Neural cell (in vitro differentiated cells): ENCODE measurements at regions not wholly inside any gene's neighbourhood (a gene's known extent, or its start where the extent isn't known, plus 50 kb on each side); places are given as distances from the start of the nearest gene placed in this dataset.

Source experiments
- CTCF ChIP-seq: fragments of 450-650 bp; IDR thresholded peaks from 2 replicates; pipeline ENCODE4 v1.5.1; 2014; ENCODE audit warnings: antibody characterized with exemption, mild to moderate bottlenecking, moderate library complexity; ENCODE audit not compliant: poor library complexity, severe bottlenecking
- EP300 ChIP-seq: fragments of 450-650 bp; conservative IDR thresholded peaks from 2 replicates; pipeline ENCODE4 v1.6.1; 2014; ENCODE audit warnings: antibody characterized with exemption, mild to moderate bottlenecking, moderate library complexity; ENCODE audit not compliant: poor library complexity, severe bottlenecking
- EZH2 ChIP-seq: fragments of 200-600, 300-800 bp; shearing (Covaris generic), sonication (generic); IDR thresholded peaks from 2 replicates; pipeline ENCODE4 v1.6.1; 2014; ENCODE audit warnings: antibody characterized with exemption, low read length, borderline replicate concordance, mild to moderate bottlenecking; ENCODE audit not compliant: insufficient read depth, poor library complexity, severe bottlenecking
- POLR2AphosphoS5 ChIP-seq: IDR thresholded peaks from 2 replicates; pipeline ENCODE4 v1.6.1; 2012
- REST ChIP-seq: IDR thresholded peaks from 2 replicates; pipeline ENCODE4 v1.6.1; 2012; ENCODE audit warnings: borderline replicate concordance

- TF ChIP-seq CTCF (no peak), EP300 (no peak), EZH2 (no peak), POLR2AphosphoS5 (no peak), REST (no peak)
Observed at GRCh38 chr6:1125297-1125696, 186.6 kb upstream of the FOXQ1 start.
